ENCODE measurements at regions not wholly inside any gene's neighbourhood (a gene's known extent, or its start where the extent isn't known, plus 50 kb on each side); places are given as distances from the start of the nearest gene placed in this dataset.
"Not testable (repeated sequence)": the region's sequence is repeated elsewhere in the genome, so short reads cannot be mapped to it uniquely, and the experiment has no call there.

DNA sequence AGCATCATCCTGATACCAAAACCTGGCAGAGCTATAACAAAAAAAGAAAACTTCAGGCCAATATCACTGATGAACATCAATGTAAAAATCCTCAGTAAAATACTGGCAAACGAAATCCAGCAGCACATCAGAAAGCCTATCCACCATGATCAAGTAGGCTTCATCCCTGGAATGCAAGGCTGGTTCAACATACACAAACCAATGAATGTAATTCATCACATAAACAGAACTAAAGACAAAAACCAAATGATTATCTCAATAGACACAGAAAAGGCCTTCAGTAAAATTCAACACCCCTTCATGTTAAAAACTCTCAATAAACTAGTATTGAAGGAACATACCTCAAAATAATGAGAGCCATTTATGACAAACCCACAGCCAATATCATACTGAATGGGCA lies 58.7 kb upstream of the SNRK start:
- not testable (repeated sequence) for H2BK12ac ChIP-seq (ENCODE audit: low read length in 2 of 2); DNase-seq; H2AFZ ChIP-seq (ENCODE audit: low read depth, low read length); H3K23ac ChIP-seq (ENCODE audit: low read length in 2 of 2); H2BK120ac ChIP-seq (ENCODE audit: low read depth, low read length); H3K36me3 ChIP-seq (ENCODE audit: control insufficient read depth in 1 of 2, insufficient read depth in 2 of 2, low read depth in 1 of 2, low read length in 2 of 2); H3K27me3 ChIP-seq (ENCODE audit: control insufficient read depth in 1 of 2, insufficient read depth in 1 of 2, low read length in 2 of 2); H3K4me2 ChIP-seq (ENCODE audit: low read length, poor library complexity, severe bottlenecking); H3K4ac ChIP-seq (ENCODE audit: low read depth in 1 of 2, low read length in 2 of 2); H2BK15ac ChIP-seq (ENCODE audit: low read depth, poor library complexity, severe bottlenecking); H4K91ac ChIP-seq (ENCODE audit: low read length); H2BK5ac ChIP-seq (ENCODE audit: low read depth, low read length, poor library complexity, severe bottlenecking); H3K14ac ChIP-seq (ENCODE audit: low read length in 2 of 2); H3K4me3 ChIP-seq (ENCODE audit: insufficient read depth in 1 of 2, low read depth in 1 of 2, low read length in 2 of 2); H3K4me1 ChIP-seq (ENCODE audit: control insufficient read depth, insufficient read depth, low read depth, low read length); H2AK5ac ChIP-seq (ENCODE audit: low read length, severe bottlenecking); H3K18ac ChIP-seq (ENCODE audit: low read depth in 1 of 2, low read length in 2 of 2); H4K8ac ChIP-seq (ENCODE audit: low read length); H3K79me1 ChIP-seq (replicated peaks; ENCODE audit: low read length, poor library complexity, severe bottlenecking); H3K9ac ChIP-seq (ENCODE audit: low read length); H3K27ac ChIP-seq (ENCODE audit: low read length, poor library complexity, severe bottlenecking)
- WGBS: 48% methylated on average over 1 of the region's 1 CpG
- H3K9me3 ChIP-seq (ENCODE audit: control insufficient read depth, low read length): peaks cover 14% of the 10 kb centered on the region

DNA sequence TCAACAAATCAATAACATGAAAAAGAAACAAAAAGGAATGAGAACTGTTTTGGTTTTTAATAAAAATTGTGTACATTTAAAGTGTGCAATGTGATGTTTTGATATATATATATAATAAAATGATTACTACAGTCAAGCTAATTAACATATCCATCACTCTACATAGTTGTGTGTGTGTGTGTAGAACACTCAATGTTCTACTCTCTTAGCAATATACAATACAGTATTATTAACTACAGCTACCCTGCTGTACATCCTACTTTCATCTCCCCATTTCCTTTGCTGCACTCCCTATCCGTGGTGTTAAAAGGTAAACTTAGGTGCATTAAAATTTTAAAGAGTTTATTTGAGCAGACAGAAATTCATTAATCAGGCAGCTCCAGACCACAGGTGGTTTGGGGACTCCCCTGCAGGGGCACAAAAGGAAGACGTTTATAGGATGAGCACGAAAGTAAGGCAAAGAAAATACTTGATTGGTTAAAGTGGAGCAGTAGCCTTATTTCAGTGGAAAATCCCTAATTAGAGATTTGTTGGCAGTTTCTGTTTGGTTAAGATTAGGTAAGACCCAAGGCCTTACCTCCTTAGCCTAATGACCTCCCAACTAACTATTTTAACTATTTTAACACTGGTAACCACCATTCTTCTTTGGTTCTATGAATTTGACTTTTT lies 61.8 kb upstream of the SNRK start:
- 90% methylated on average over 3 of the region's 3 CpGs for WGBS

DNA sequence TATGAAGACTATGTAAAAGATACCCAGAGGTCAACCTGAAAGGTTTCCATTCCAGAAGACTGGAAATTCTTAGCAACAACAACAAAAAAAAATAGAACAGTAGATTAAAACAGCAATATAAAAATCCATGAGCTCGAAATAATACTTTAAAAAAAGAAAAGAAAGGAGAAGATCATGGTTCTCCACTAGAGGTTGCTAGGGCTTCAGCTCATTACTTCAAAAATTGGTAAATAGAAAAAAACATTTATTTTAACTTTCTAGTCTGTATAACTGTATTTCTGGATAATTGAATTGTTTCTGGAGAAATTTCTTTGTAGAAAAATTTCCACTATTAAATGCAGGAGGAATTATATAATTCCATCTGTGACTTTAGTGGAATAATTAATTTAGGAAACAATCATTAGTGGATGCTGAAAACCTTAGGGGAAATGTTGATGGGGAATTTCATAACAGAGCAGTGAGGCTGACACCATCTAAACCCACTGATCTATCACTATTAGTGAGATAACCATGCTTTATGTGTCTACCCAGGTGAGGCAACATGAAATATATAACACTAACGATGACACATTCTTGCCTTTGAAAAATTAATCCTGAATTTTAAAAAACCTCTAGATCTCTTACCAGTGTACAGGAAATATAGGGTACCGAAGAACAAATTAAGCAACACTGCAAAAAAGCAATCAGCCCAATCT lies 62.5 kb upstream of the SNRK start:
- H2AK5ac ChIP-seq (ENCODE audit: low read length, severe bottlenecking): no peak overlapping the region
- no peak overlapping the region for H4K8ac ChIP-seq (ENCODE audit: low read length)
- no peak overlapping the region for H3K23ac ChIP-seq (ENCODE audit: low read length in 2 of 2)
- no peak overlapping the region for H2BK5ac ChIP-seq (ENCODE audit: low read depth, low read length, poor library complexity, severe bottlenecking)
- H3K4me3 ChIP-seq (ENCODE audit: insufficient read depth in 1 of 2, low read depth in 1 of 2, low read length in 2 of 2): no peak overlapping the region
- no peak overlapping the region for H2BK120ac ChIP-seq (ENCODE audit: low read depth, low read length)
- peaks cover 3% of the 10 kb centered on the region for H3K4me1 ChIP-seq (ENCODE audit: control insufficient read depth, insufficient read depth, low read depth, low read length)
- H2BK15ac ChIP-seq (ENCODE audit: low read depth, poor library complexity, severe bottlenecking): no peak overlapping the region
- no peak overlapping the region for H4K91ac ChIP-seq (ENCODE audit: low read length)
- no peak overlapping the region for H3K9ac ChIP-seq (ENCODE audit: low read length)
- WGBS: 95% methylated on average over 2 of the region's 3 CpGs
- no peak overlapping the region for H3K4ac ChIP-seq (ENCODE audit: low read depth in 1 of 2, low read length in 2 of 2)
- no peaks in the 10 kb centered on the region for H3K36me3 ChIP-seq (ENCODE audit: control insufficient read depth in 1 of 2, insufficient read depth in 2 of 2, low read depth in 1 of 2, low read length in 2 of 2)
- peaks cover 14% of the 10 kb centered on the region for H3K9me3 ChIP-seq (ENCODE audit: control insufficient read depth, low read length)
- DNase-seq: no peak
- no peak overlapping the region for H3K27ac ChIP-seq (ENCODE audit: low read length, poor library complexity, severe bottlenecking)
- no peaks in the 10 kb centered on the region for H3K79me1 ChIP-seq (replicated peaks; ENCODE audit: low read length, poor library complexity, severe bottlenecking)
- no peak overlapping the region for H2AFZ ChIP-seq (ENCODE audit: low read depth, low read length)
- H3K14ac ChIP-seq (ENCODE audit: low read length in 2 of 2): no peak overlapping the region
- H3K4me2 ChIP-seq (ENCODE audit: low read length, poor library complexity, severe bottlenecking): no peak overlapping the region
- no peak overlapping the region for H3K18ac ChIP-seq (ENCODE audit: low read depth in 1 of 2, low read length in 2 of 2)
- peaks cover 7 to 15% of the 10 kb centered on the region in 2 experiments for H3K27me3 ChIP-seq (ENCODE audit: control insufficient read depth in 1 of 2, insufficient read depth in 1 of 2, low read length in 2 of 2)
- no peak overlapping the region for H2BK12ac ChIP-seq (ENCODE audit: low read length in 2 of 2)

More for the DNA sequence above, 61.8 kb upstream of the SNRK start:
- H3K23ac ChIP-seq (ENCODE audit: low read length in 2 of 2): no peak overlapping the region
- no peak overlapping the region for H2AK5ac ChIP-seq (ENCODE audit: low read length, severe bottlenecking)
- H3K4me1 ChIP-seq (ENCODE audit: control insufficient read depth, insufficient read depth, low read depth, low read length): peaks cover 3% of the 10 kb centered on the region
- DNase-seq: no peak
- no peak overlapping the region for H4K91ac ChIP-seq (ENCODE audit: low read length)
- H3K4ac ChIP-seq (ENCODE audit: low read depth in 1 of 2, low read length in 2 of 2): no peak overlapping the region
- H3K79me1 ChIP-seq (replicated peaks; ENCODE audit: low read length, poor library complexity, severe bottlenecking): no peaks in the 10 kb centered on the region
- H3K9me3 ChIP-seq (ENCODE audit: control insufficient read depth, low read length): peaks cover 14% of the 10 kb centered on the region
- no peak overlapping the region for H2AFZ ChIP-seq (ENCODE audit: low read depth, low read length)
- no peak overlapping the region for H3K4me3 ChIP-seq (ENCODE audit: insufficient read depth in 1 of 2, low read depth in 1 of 2, low read length in 2 of 2)
- H2BK120ac ChIP-seq (ENCODE audit: low read depth, low read length): no peak overlapping the region
- peaks cover 3 to 11% of the 10 kb centered on the region in 2 experiments for H3K27me3 ChIP-seq (ENCODE audit: control insufficient read depth in 1 of 2, insufficient read depth in 1 of 2, low read length in 2 of 2)
- H3K27ac ChIP-seq (ENCODE audit: low read length, poor library complexity, severe bottlenecking): no peak overlapping the region
- H3K14ac ChIP-seq (ENCODE audit: low read length in 2 of 2): no peak overlapping the region
- no peaks in the 10 kb centered on the region for H3K36me3 ChIP-seq (ENCODE audit: control insufficient read depth in 1 of 2, insufficient read depth in 2 of 2, low read depth in 1 of 2, low read length in 2 of 2)
- H3K4me2 ChIP-seq (ENCODE audit: low read length, poor library complexity, severe bottlenecking): no peak overlapping the region
- H2BK5ac ChIP-seq (ENCODE audit: low read depth, low read length, poor library complexity, severe bottlenecking): no peak overlapping the region
- H3K9ac ChIP-seq (ENCODE audit: low read length): no peak overlapping the region
- no peak overlapping the region for H3K18ac ChIP-seq (ENCODE audit: low read depth in 1 of 2, low read length in 2 of 2)
- H2BK15ac ChIP-seq (ENCODE audit: low read depth, poor library complexity, severe bottlenecking): no peak overlapping the region
- H2BK12ac ChIP-seq (ENCODE audit: low read length in 2 of 2): no peak overlapping the region
- no peak overlapping the region for H4K8ac ChIP-seq (ENCODE audit: low read length)

GRCh38 chr3:43222590-43222989 lies 63.8 kb upstream of the SNRK start:
- no peak overlapping the region for H2BK120ac ChIP-seq (ENCODE audit: low read depth, low read length)
- H3K14ac ChIP-seq (ENCODE audit: low read length in 2 of 2): no peak overlapping the region
- H3K36me3 ChIP-seq (ENCODE audit: control insufficient read depth in 1 of 2, insufficient read depth in 2 of 2, low read depth in 1 of 2, low read length in 2 of 2): no peaks in the 10 kb centered on the region
- no peak overlapping the region for H2BK12ac ChIP-seq (ENCODE audit: low read length in 2 of 2)
- no peak for DNase-seq
- H2AK5ac ChIP-seq (ENCODE audit: low read length, severe bottlenecking): no peak overlapping the region
- peaks cover 7 to 21% of the 10 kb centered on the region in 2 experiments for H3K27me3 ChIP-seq (ENCODE audit: control insufficient read depth in 1 of 2, insufficient read depth in 1 of 2, low read length in 2 of 2)
- H3K27ac ChIP-seq (ENCODE audit: low read length, poor library complexity, severe bottlenecking): no peak overlapping the region
- no peak overlapping the region for H2BK15ac ChIP-seq (ENCODE audit: low read depth, poor library complexity, severe bottlenecking)
- H3K23ac ChIP-seq (ENCODE audit: low read length in 2 of 2): no peak overlapping the region
- H3K4me1 ChIP-seq (ENCODE audit: control insufficient read depth, insufficient read depth, low read depth, low read length): peaks cover 3% of the 10 kb centered on the region
- peaks cover 8% of the 10 kb centered on the region for H3K9me3 ChIP-seq (ENCODE audit: control insufficient read depth, low read length)
- H4K8ac ChIP-seq (ENCODE audit: low read length): no peak overlapping the region
- H3K4ac ChIP-seq (ENCODE audit: low read depth in 1 of 2, low read length in 2 of 2): no peak overlapping the region
- H2BK5ac ChIP-seq (ENCODE audit: low read depth, low read length, poor library complexity, severe bottlenecking): no peak overlapping the region
- no peak overlapping the region for H4K91ac ChIP-seq (ENCODE audit: low read length)
- no peak overlapping the region for H2AFZ ChIP-seq (ENCODE audit: low read depth, low read length)
- H3K4me3 ChIP-seq (ENCODE audit: insufficient read depth in 1 of 2, low read depth in 1 of 2, low read length in 2 of 2): no peak overlapping the region
- 93% methylated on average over 4 of the region's 4 CpGs for WGBS
- no peak overlapping the region for H3K4me2 ChIP-seq (ENCODE audit: low read length, poor library complexity, severe bottlenecking)
- no peaks in the 10 kb centered on the region for H3K79me1 ChIP-seq (replicated peaks; ENCODE audit: low read length, poor library complexity, severe bottlenecking)
- no peak overlapping the region for H3K18ac ChIP-seq (ENCODE audit: low read depth in 1 of 2, low read length in 2 of 2)
- no peak overlapping the region for H3K9ac ChIP-seq (ENCODE audit: low read length)
